ENCODE measurements at regions not wholly inside any gene's neighbourhood (a gene's known extent, or its start where the extent isn't known, plus 50 kb on each side); places are given as distances from the start of the nearest gene placed in this dataset.
"Not testable (repeated sequence)": the region's sequence is repeated elsewhere in the genome, so short reads cannot be mapped to it uniquely, and the experiment has no call there.

DNA sequence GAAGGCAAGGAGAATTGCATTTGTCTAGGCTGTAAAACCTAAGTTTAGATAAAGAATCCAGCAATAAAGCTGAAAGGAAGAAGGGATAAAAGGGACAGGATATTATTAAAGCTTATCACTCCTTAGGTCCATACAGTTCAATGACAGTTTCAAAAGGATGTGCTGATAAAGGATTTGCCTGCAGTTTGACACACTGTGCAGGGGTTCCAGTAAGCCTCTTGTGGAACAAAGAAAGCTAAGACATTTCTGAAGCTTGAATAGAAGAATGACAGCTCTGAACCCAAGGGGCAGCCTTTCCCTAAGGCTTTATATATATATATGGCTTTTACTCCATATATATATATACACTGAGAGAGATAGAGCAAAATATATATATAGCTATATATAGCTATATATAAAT, 276.8 kb upstream of the GRM3 start:
- DNase-seq = no peak

DNA sequence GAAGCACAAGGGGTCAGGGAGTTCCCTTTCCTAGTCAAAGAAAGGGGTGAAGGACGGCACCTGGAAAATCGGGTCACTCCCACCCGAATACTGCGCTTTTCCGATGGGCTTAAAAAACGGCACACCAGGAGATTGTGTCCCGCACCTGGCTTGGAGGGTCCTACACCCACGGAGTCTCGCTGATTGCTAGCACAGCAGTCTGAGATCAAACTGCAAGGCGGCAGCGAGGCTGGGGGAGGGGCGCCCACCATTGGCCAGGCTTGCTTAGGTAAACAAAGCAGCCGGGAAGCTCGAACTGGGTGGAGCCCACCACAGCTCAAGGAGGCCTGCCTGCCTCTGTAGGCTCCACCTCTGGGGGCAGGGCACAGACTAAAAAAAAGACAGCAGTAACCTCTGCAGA, 303.3 kb upstream of the GRM3 start:
- not testable (repeated sequence) for DNase-seq

DNA sequence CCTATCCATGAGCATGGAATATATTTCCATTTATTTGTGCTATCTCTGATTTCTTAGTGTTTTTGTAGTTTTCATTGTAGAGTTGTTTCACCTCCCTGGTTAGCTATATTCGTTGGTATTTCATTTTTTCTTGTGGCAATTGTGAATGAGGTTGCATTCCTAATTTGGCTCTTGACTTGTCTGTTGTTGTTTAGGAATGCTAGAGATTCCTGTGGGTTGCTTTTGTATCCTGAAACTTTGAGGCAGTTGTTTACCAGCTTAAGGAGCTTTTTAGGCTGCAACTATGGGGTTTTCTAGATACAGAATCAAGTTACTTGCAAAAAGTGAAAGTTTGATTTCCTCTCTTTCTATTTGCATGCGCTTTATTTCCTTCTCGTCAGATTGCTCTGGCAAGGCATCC, 304.7 kb upstream of the GRM3 start:
- DNase-seq = no peak

- DNase-seq = peak; percentile 90
These were observed 314.8 kb upstream of the GRM3 start for GRCh38 chr7:86328801-86329433.

GRCh38 chr7:86326847-86327246, 316.9 kb upstream of the GRM3 start:
- no peak for DNase-seq

DNA sequence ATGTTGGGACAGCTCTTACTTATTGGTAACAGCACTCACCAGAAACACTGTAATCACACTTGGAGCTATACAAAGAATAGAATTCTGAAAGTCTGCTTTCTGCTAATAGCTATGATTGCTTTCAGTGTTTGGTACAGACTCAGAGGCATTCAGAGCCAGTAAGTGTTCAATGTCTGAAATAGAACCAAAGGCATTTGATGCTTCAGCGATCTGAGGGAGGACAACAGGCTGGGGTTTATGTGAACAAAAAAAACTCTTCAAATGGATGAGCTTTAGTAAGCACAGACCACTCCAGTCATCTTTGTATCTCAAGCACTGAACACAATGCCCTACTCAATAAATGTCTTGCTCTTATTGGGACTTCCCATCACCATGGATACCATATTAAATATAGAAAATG, 322.8 kb upstream of the GRM3 start:
- DNase-seq = peak; percentile 80

- DNase-seq = peak; percentile 92
These were observed 323.4 kb upstream of the GRM3 start for GRCh38 chr7:86320341-86320740.

- DNase-seq = no peak
These were observed 329.9 kb upstream of the GRM3 start for GRCh38 chr7:86313842-86314241.

GRCh38 chr7:86301301-86301700, 342.4 kb upstream of the GRM3 start:
- no peak for DNase-seq

DNA sequence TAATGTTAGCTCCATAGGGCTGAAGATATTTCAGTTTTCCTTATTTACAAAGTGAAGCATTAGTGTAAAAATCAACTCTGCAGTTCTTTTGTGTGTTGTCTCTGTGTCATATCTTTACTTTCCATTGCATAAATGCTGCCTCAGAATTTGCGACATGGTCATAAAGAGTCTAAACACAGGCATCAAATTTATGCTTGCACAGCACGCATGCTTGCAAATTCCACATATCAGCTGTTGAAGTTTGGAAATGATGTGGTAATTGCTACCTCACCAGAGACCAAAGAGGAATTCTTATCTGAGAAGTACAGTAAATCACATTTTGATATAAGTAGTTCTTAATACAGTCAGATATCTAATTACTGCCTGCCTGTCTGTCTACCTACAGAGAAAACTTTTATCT, 348.2 kb upstream of the GRM3 start:
- no peak for DNase-seq

DNA sequence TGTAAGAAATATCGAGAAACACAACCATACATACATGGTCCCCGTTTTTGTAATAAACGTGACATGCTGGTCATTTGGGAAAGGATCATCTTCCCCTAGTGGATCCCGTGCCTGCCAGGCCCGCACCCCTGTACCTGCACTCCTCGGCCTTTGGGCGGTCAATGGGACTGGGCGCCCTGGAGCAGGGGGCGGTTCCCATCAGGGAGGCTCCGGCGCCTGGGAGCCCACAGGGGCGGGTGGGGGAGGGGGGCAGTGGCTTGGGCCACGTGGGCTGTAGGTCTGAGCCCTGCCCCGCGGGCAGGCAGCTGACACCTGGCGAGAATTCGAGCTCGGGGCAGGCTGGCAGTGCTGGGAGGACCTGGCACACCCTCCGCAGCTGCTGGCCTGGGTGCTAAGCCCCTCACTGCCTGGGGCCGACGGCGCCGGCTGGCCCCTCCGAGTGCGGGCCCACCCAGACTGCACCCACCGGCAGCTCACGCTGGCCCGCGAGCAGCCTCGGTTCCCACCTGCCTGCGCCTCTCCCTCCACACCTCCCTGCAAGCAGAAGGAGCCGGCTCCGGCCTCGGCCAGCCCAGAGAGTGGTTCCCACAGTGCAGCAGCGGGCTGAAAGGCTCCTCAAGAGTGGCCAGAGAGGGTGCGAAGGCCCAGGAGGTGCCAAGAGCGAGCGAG, 361.6 kb upstream of the GRM3 start:
- DNase-seq = no peak

GRCh38 chr7:86280150-86280549, 363.6 kb upstream of the GRM3 start:
- DNase-seq = no peak

GRCh38 chr7:86262781-86263180, 380.9 kb upstream of the GRM3 start:
- no peak for DNase-seq

DNA sequence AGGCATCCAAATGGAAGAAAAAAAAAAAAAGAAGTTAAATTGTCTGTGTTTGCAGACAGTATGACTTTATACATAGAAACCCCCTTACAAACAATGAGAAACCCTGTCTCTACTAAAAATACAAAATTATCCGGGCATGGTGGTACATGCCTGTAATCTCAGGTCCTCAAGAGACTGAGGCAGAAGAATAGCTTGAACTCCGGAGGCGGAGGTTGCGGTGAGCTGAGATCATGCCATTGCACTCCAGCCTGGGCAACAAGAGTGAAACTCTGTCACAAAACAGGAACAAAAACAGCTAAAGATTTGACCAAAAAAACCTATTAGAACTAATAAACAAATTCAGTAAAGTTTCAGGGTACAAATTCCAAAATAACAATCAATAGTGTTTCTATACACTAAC, 385.8 kb upstream of the GRM3 start:
- DNase-seq = no peak

GRCh38 chr7:86252406-86252805, 391.3 kb upstream of the GRM3 start:
- DNase-seq = no peak

DNA sequence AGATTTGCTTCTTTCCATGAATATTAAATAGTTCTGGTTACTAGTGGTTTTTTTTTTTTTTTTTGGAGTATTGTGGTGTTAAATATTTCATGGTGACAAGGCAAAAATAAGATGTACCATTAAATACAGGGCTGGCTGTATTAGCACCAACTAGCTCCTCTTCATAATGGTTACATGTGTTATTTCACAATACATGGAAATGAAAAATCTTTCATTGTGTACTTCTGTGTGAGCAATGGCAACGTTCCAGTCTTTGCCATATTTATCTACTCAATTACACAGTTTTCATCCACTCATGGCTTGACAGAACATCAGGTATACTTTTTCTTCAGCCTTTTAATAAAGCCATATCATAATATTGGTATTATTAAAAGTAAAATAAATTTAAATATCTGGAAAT, 394.7 kb upstream of the GRM3 start:
- DNase-seq = no peak

- DNase-seq = no peak
These were observed 400.5 kb upstream of the GRM3 start for GRCh38 chr7:86243171-86243570.

- no peak for DNase-seq
These were observed 417.5 kb upstream of the GRM3 start for GRCh38 chr7:86226191-86226590.

- DNase-seq = no peak
These were observed 420.9 kb upstream of the GRM3 start for GRCh38 chr7:86222806-86223205.

DNA sequence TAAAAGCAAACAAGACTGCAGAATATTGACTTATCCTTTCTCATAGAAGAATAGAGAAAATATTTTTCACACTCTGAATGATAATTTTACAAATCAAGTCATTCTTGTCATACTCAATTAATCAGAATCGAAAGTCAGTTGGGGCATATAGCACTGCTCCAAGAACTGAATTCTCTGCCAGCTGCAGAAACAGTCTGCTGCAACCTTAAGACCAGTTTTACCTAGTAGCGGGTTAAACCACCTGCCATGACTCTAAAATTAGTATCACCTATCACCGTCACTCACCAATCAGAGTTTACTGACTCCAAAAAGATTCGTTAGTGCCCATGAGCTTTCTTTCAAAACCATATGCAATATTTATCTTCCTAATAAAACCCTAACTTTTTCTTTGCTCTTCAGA, 429.0 kb upstream of the GRM3 start:
- DNase-seq = no peak

DNA sequence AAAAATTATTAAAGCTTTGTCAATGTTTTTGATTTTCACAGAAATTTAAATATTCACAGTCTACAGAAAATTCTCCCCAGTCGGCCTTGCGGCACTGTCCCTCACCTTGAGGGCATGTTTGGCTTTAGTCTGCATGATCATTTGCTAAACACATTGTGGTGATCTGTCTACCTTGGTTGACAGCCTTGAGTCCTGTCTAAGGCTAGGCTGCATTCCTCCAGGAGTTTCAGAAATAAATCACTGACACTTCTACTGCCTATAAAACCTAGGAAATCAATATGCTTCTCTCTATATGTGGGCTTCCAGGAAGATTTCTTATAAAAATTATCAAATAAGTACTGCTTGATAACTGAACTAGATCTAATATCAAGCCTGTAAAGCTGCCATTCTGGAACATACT, 430.7 kb upstream of the GRM3 start:
- DNase-seq = no peak

- no peak for DNase-seq
These were observed 434.7 kb upstream of the GRM3 start for GRCh38 chr7:86209036-86209435.

- DNase-seq = no peak
These were observed 436.0 kb upstream of the GRM3 start for GRCh38 chr7:86207740-86208139.

DNA sequence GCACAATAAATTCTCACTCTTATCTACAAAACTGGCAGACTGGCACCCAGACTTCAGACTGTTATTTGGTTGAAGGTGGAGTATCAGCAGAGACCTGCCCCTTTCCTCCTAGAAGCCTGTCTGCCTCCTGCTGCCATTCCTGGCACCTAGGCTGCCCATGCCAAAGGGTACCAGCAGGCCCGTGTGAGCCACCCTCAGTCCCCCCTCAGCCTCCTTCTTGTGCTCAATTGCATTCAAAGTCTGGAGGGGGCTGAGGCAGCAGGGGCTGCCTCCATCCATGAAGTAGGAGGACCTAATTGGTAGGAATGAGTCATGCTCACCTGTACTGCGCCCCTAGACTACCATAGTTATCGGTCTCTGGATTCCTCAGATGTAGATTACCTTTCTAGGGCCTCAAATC, 440.9 kb upstream of the GRM3 start:
- DNase-seq = no peak

GRCh38 chr7:86201767-86202166, 441.9 kb upstream of the GRM3 start:
- no peak for DNase-seq
